ENCODE measurements at regions not wholly inside any gene's neighbourhood (a gene's known extent, or its start where the extent isn't known, plus 50 kb on each side); places are given as distances from the start of the nearest gene placed in this dataset.

GRCh38 chr5:29085142-29085541 is 2046.8 kb upstream of the CDH9 start:
- DNase-seq (ENCODE audit: low spot score), result no peak

- DNase-seq (ENCODE audit: low spot score), result no peak
These were observed 2041.4 kb upstream of the CDH9 start for GRCh38 chr5:29079771-29080170.

- no peak for DNase-seq (ENCODE audit: low spot score)
These were observed 2039.1 kb upstream of the CDH9 start for GRCh38 chr5:29077451-29077850.

GRCh38 chr5:29069104-29069402 is 2030.7 kb upstream of the CDH9 start:
- DNase-seq (ENCODE audit: low spot score), result no peak

- no peak for DNase-seq (ENCODE audit: low spot score)
These were observed 2023.0 kb upstream of the CDH9 start for GRCh38 chr5:29061381-29061780.

GRCh38 chr5:29054694-29055093 is 2016.3 kb upstream of the CDH9 start:
- no peak for DNase-seq (ENCODE audit: low spot score)

- DNase-seq (ENCODE audit: low spot score), result no peak
These were observed 2015.9 kb upstream of the CDH9 start for GRCh38 chr5:29054282-29054681.

GRCh38 chr5:29051509-29051908 is 2013.1 kb upstream of the CDH9 start:
- DNase-seq (ENCODE audit: low spot score), result no peak

- DNase-seq (ENCODE audit: low spot score), result no peak
These were observed 2003.8 kb upstream of the CDH9 start for GRCh38 chr5:29042152-29042551.

GRCh38 chr5:29040404-29040803 is 2002.0 kb upstream of the CDH9 start:
- DNase-seq (ENCODE audit: low spot score), result no peak

GRCh38 chr5:29039994-29040393 is 2001.6 kb upstream of the CDH9 start:
- DNase-seq (ENCODE audit: low spot score), result no peak

- no peak for DNase-seq (ENCODE audit: low spot score)
These were observed 1999.3 kb upstream of the CDH9 start for GRCh38 chr5:29037716-29038115.

GRCh38 chr5:29024052-29024451 is 1985.7 kb upstream of the CDH9 start:
- no peak for DNase-seq (ENCODE audit: low spot score)

GRCh38 chr5:29023541-29023940 is 1985.2 kb upstream of the CDH9 start:
- no peak for DNase-seq (ENCODE audit: low spot score)

- no peak for DNase-seq (ENCODE audit: low spot score)
These were observed 1979.1 kb upstream of the CDH9 start for GRCh38 chr5:29017501-29017900.

GRCh38 chr5:29016067-29016466 is 1977.7 kb upstream of the CDH9 start:
- DNase-seq (ENCODE audit: low spot score), result no peak

- no peak for DNase-seq (ENCODE audit: low spot score)
These were observed 1977.1 kb upstream of the CDH9 start for GRCh38 chr5:29015523-29015922.

- peak; percentile 11 for DNase-seq (ENCODE audit: low spot score)
These were observed 1967.0 kb upstream of the CDH9 start for GRCh38 chr5:29005386-29005785.

- no peak for DNase-seq (ENCODE audit: low spot score)
These were observed 1964.1 kb upstream of the CDH9 start for GRCh38 chr5:29002481-29002880.

- no peak for DNase-seq (ENCODE audit: low spot score)
These were observed 1963.3 kb upstream of the CDH9 start for GRCh38 chr5:29001666-29002065.

- no peak for DNase-seq (ENCODE audit: low spot score)
These were observed 1946.3 kb upstream of the CDH9 start for GRCh38 chr5:28984639-28985038.

GRCh38 chr5:28975508-28975907 is 1937.1 kb upstream of the CDH9 start:
- DNase-seq (ENCODE audit: low spot score), result no peak

GRCh38 chr5:28967848-28968247 is 1929.5 kb upstream of the CDH9 start:
- DNase-seq (ENCODE audit: low spot score), result no peak

GRCh38 chr5:28961816-28962215 is 1923.4 kb upstream of the CDH9 start:
- no peak for DNase-seq (ENCODE audit: low spot score)

GRCh38 chr5:28958581-28958980 is 1920.2 kb upstream of the CDH9 start:
- DNase-seq (ENCODE audit: low spot score), result no peak

All from SK-N-DZ (cell line).